GM12873 (cell line): ENCODE measurements at regions not wholly inside any gene's neighbourhood (a gene's known extent, or its start where the extent isn't known, plus 50 kb on each side); places are given as distances from the start of the nearest gene placed in this dataset.

Source experiments
- TF ChIP-seq, protein P1 (sequence below): IDR thresholded peaks from 2 replicates; pipeline ENCODE4 v1.5.1; 2012; ENCODE audit warnings: low read depth, mild to moderate bottlenecking, moderate library complexity, low read length, control low read depth; ENCODE audit not compliant: insufficient read depth; ENCODE audit errors: missing control alignments

- TF ChIP-seq, protein P1, sequence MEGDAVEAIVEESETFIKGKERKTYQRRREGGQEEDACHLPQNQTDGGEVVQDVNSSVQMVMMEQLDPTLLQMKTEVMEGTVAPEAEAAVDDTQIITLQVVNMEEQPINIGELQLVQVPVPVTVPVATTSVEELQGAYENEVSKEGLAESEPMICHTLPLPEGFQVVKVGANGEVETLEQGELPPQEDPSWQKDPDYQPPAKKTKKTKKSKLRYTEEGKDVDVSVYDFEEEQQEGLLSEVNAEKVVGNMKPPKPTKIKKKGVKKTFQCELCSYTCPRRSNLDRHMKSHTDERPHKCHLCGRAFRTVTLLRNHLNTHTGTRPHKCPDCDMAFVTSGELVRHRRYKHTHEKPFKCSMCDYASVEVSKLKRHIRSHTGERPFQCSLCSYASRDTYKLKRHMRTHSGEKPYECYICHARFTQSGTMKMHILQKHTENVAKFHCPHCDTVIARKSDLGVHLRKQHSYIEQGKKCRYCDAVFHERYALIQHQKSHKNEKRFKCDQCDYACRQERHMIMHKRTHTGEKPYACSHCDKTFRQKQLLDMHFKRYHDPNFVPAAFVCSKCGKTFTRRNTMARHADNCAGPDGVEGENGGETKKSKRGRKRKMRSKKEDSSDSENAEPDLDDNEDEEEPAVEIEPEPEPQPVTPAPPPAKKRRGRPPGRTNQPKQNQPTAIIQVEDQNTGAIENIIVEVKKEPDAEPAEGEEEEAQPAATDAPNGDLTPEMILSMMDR, result peak; percentile 74
Observed at GRCh38 chr4:67288964-67289363, 256.3 kb downstream of the CENPC start.

- TF ChIP-seq, protein P1, result no peak
Observed at GRCh38 chr4:67286724-67287123, 258.6 kb downstream of the CENPC start.

- TF ChIP-seq, protein P1, result no peak
Observed at GRCh38 chr4:67282749-67283148, 262.6 kb downstream of the CENPC start.

DNA sequence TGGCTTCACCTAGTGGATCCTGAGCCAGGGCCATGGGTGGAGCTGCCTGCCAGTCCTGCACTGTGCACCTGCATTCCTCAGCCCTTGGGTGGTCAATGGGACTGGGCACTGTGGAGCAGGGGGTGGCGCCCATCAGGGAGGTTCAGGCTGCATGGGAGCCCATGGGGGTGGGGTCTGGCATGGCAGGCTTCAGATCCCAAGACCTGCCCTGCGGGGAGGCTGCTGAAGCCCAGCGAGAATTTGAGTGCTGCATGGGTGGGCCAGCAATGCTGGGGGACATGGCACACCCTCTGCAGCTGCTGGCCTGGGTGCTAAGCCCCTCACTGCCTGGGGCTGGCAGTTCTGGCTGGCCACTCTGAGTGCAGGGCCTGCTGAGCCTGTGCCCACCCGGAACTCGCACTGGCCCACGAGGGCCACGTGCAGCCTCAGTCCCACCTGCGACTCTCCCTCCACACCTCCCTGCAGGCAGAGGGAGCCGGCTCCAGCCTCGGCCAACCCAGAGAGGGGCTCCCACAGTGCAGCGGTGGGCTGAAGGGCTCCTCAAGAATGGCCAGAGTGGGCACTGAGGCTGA, 270.0 kb downstream of the CENPC start:
- TF ChIP-seq, protein P1, result no peak

GRCh38 chr4:67273666-67274065, 271.6 kb downstream of the CENPC start:
- TF ChIP-seq, protein P1, result no peak

DNA sequence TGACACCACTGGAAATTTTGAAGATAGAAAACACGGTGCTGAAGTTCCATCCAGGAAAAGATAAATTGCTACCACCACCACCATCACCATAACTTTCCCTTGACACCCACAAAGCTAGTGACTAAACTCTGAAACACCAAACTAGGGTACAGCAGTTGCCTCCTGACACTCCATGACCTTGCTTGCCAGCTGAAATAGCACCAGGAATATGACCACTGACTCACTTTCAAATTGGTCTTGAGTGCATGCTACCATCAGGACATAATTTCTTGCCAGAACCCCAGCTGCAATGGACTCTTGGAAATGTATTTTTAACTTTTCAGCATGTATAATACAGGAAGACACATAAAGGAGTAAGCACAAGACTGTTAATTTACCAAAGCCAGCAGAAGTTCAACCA, 283.3 kb downstream of the CENPC start:
- TF ChIP-seq, protein P1, result no peak

DNA sequence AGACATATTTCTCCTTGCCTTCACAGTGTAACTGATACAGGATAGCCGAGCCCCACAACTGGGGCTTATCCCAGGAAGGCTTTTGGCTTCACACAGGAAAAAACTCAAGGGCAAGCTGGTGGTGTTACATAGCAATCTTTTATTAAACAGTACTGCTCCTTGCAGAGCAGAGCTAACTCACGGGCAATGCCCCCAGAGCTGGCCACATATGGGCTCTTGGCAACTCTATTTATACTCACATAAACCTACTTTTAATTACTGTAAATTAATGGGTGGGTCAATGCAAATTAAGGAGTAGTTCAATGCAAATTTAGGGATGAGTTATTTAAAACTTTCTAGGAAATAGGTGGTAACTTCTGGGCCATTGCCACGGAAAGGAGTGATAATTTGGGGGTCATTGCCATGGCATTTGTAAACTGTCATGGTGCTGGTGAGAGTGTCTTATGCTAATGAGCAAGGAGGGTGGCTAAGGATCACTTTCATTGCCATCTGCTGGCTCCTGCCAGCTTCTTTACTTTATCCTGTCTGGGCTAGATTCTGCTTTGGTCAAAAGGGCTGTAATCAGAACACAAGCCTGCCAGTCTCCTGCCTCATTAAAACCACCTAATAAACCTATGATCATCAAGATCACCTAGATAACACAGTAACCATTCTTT, 288.8 kb downstream of the CENPC start:
- TF ChIP-seq, protein P1, result no peak
